ENCODE measurements at regions not wholly inside any gene's neighbourhood (a gene's known extent, or its start where the extent isn't known, plus 50 kb on each side); places are given as distances from the start of the nearest gene placed in this dataset.

DNA sequence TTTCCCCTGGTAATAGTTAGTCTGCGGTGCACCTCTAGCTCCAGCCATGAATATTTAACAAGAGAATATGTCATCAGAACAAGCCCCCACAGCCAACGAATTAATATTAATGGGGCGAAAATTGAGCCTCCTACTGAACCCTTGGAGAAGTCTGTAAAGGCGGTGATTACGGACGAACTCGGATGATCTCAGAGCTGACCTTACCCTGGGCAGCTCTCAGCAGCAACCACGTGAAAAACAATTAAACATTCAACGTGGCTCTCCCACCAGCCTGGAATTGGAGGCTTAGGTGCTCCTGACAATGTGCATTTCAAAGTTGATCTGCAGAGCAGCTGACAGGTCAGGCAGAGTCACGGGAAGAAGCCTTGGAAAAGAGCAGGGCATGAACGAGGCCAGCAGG, 407.6 kb upstream of the MYT1L start:
- TF ChIP-seq, protein P1, sequence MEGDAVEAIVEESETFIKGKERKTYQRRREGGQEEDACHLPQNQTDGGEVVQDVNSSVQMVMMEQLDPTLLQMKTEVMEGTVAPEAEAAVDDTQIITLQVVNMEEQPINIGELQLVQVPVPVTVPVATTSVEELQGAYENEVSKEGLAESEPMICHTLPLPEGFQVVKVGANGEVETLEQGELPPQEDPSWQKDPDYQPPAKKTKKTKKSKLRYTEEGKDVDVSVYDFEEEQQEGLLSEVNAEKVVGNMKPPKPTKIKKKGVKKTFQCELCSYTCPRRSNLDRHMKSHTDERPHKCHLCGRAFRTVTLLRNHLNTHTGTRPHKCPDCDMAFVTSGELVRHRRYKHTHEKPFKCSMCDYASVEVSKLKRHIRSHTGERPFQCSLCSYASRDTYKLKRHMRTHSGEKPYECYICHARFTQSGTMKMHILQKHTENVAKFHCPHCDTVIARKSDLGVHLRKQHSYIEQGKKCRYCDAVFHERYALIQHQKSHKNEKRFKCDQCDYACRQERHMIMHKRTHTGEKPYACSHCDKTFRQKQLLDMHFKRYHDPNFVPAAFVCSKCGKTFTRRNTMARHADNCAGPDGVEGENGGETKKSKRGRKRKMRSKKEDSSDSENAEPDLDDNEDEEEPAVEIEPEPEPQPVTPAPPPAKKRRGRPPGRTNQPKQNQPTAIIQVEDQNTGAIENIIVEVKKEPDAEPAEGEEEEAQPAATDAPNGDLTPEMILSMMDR (conservative IDR thresholded peaks at IDR 0.05 in 1 of 2, IDR thresholded peaks at IDR 0.05 in 1 of 2; ENCODE audit: extremely low read depth in 1 of 2, insufficient read depth in 1 of 2, low read depth in 1 of 2, low read length in 2 of 2) = no peak
- TF ChIP-seq EZH2 (IDR thresholded peaks at IDR 0.05; ENCODE audit: borderline replicate concordance, low read length) = no peak

All from mammary epithelial cell (primary cell).